ENCODE measurements at regions not wholly inside any gene's neighbourhood (a gene's known extent, or its start where the extent isn't known, plus 50 kb on each side); places are given as distances from the start of the nearest gene placed in this dataset.

GRCh38 chr9:107972346-107972745 lies 482.8 kb upstream of the KLF4 start:
- peak overlapping the region; percentile 59; the same call in 1 of the 2 replicates for H2AFZ ChIP-seq
- H3K4me3 ChIP-seq: no peak overlapping the region
- H4K20me1 ChIP-seq (replicated peaks; ENCODE audit: insufficient read depth): no peaks in the 10 kb centered on the region
- Mint-ChIP-seq H3K36me3 (ENCODE audit: low read depth) (no peaks in the 10 kb centered on the region), H3K27me3 (ENCODE audit: insufficient read depth, low read depth, poor library complexity) (peaks cover 2% of the 10 kb centered on the region), H3K9me3 (no peaks in the 10 kb centered on the region), H3K4me3 (no peak overlapping the region), H3K4me1 (peaks cover 11% of the 10 kb centered on the region), H3K27ac (no peak overlapping the region)
- H3K79me2 ChIP-seq (replicated peaks; ENCODE audit: insufficient read depth): no peaks in the 10 kb centered on the region
- H3K4me1 ChIP-seq (ENCODE audit: insufficient read depth): peaks cover 4% of the 10 kb centered on the region; the same call in 1 of the 2 replicates
- H3K4me2 ChIP-seq: no peak overlapping the region
- H3K27ac ChIP-seq (ENCODE audit: low read depth): no peak overlapping the region
- H3F3A ChIP-seq (replicated peaks; ENCODE audit: low read depth): no peaks in the 10 kb centered on the region
- no peak for TF ChIP-seq ZNF331 (CRISPR knock-in tag; IDR thresholded peaks at IDR 0.05; ENCODE audit: low read depth)
- TF ChIP-seq REST (IDR thresholded peaks at IDR 0.05; ENCODE audit: unreplicated experiment): no peak
- no peak for TF ChIP-seq CTCF (conservative IDR thresholded peaks at IDR 0.05; ENCODE audit: low read depth in 2 of 2)
- TF ChIP-seq ZNF462 (CRISPR knock-in tag; IDR thresholded peaks at IDR 0.05): no peak
- TF ChIP-seq JUNB (IDR thresholded peaks at IDR 0.05; ENCODE audit: unreplicated experiment): no peak
- no peak for TF ChIP-seq STAT1 (IDR thresholded peaks at IDR 0.05; ENCODE audit: unreplicated experiment)
- no peak for TF ChIP-seq ZNF114 (CRISPR knock-in tag; IDR thresholded peaks at IDR 0.05)
- TF ChIP-seq EZH2 (IDR thresholded peaks at IDR 0.05; ENCODE audit: low read depth, unreplicated experiment): no peak
- TF ChIP-seq POLR2AphosphoS5 (IDR thresholded peaks at IDR 0.05; ENCODE audit: low read depth): no peak
- TF ChIP-seq CREB1 (CRISPR knock-in tag; IDR thresholded peaks at IDR 0.05; ENCODE audit: low read depth): no peak
- DNase-seq (ENCODE audit: low spot score): no peak
- ATAC-seq: no peak
- H3K9me2 ChIP-seq (ENCODE audit: insufficient read depth): peaks cover 12% of the 10 kb centered on the region
- no peaks in the 10 kb centered on the region for H3K36me3 ChIP-seq (ENCODE audit: insufficient read depth)
- H3K27me3 ChIP-seq (ENCODE audit: insufficient read depth): no peaks in the 10 kb centered on the region

Measured in GM23338 (cell line).